ENCODE measurements at regions not wholly inside any gene's neighbourhood (a gene's known extent, or its start where the extent isn't known, plus 50 kb on each side); places are given as distances from the start of the nearest gene placed in this dataset.
"Not testable (repeated sequence)": the region's sequence is repeated elsewhere in the genome, so short reads cannot be mapped to it uniquely, and the experiment has no call there.

DNA sequence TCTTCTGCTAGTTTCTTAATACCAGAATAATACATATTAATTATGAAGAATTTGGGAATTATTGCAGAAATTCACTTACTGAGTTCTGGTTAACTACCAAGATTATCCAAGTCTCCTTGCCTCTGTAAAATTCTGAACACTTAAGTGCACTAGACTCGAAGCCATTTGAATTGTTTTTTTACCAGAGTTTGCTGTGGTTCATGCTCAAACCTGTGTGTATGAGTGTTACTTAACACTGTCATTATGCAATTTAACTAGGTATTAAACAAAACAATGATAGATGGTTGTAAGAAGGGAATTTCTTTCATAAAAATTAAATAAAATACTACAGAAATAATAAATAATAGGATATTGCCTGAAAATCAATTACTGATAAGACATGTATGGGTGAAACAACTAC, 145.6 kb upstream of the FAT4 start:
- Histone ChIP-seq H3K4me3 (ENCODE audit: low read depth, low read length) (no peak overlapping the region), H3K27me3 (ENCODE audit: control insufficient read depth, insufficient read depth, low read length) (no peaks in the 10 kb centered on the region), H3K36me3 (ENCODE audit: control insufficient read depth, insufficient read depth, low read length) (no peaks in the 10 kb centered on the region)
- TF ChIP-seq, protein P1, sequence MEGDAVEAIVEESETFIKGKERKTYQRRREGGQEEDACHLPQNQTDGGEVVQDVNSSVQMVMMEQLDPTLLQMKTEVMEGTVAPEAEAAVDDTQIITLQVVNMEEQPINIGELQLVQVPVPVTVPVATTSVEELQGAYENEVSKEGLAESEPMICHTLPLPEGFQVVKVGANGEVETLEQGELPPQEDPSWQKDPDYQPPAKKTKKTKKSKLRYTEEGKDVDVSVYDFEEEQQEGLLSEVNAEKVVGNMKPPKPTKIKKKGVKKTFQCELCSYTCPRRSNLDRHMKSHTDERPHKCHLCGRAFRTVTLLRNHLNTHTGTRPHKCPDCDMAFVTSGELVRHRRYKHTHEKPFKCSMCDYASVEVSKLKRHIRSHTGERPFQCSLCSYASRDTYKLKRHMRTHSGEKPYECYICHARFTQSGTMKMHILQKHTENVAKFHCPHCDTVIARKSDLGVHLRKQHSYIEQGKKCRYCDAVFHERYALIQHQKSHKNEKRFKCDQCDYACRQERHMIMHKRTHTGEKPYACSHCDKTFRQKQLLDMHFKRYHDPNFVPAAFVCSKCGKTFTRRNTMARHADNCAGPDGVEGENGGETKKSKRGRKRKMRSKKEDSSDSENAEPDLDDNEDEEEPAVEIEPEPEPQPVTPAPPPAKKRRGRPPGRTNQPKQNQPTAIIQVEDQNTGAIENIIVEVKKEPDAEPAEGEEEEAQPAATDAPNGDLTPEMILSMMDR (IDR thresholded peaks at IDR 0.05; ENCODE audit: insufficient read depth, low read length, poor library complexity, severe bottlenecking), result no peak
- DNase-seq (ENCODE audit: low read depth), result no peak

DNA sequence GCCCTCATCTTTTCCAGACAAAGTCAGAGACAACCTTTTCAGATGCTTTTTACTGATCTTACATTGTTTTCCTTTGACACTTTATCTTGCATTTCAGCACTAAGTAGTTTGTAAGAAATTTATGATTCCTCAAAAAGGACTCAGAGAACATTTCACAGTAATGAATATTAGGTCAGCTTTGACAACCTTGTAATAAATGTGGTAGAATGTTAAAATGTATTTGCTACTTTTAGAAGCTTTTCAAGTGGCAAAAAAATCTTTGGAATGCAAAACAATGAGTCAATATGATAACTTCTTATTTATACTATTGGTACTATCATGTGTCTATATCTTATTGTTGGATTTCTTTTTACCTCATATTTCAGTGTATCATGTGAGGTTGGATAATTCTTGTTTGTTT, 146.2 kb upstream of the FAT4 start:
- no peak overlapping the region for H3K4me3 ChIP-seq (ENCODE audit: low read depth, low read length)
- no peaks in the 10 kb centered on the region for H3K27me3 ChIP-seq (ENCODE audit: control insufficient read depth, insufficient read depth, low read length)
- no peaks in the 10 kb centered on the region for H3K36me3 ChIP-seq (ENCODE audit: control insufficient read depth, insufficient read depth, low read length)
- DNase-seq (ENCODE audit: low read depth), result no peak
- TF ChIP-seq, protein P1 (IDR thresholded peaks at IDR 0.05; ENCODE audit: insufficient read depth, low read length, poor library complexity, severe bottlenecking), result no peak

DNA sequence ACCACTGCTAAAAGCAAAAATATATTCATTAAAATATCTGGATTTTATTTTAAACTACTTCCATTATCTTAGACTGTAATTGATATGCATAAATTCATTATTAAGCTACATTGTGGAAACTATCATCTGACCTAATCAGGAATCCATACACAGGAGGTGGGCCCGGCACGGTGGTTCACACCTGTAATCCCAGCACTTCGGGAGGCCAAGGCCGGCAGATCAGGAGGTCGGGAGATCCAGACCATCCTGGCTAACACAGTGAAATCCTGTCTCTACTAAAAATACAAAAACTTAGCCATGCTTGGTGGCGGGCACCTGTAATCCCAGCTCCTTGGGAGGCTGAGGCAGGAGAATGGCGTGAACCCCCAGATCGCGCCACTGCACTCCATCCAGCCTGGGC, 148.7 kb upstream of the FAT4 start:
- not testable (repeated sequence) for H3K4me3 ChIP-seq (ENCODE audit: low read depth, low read length); H3K27me3 ChIP-seq (ENCODE audit: control insufficient read depth, insufficient read depth, low read length); H3K36me3 ChIP-seq (ENCODE audit: control insufficient read depth, insufficient read depth, low read length); DNase-seq (ENCODE audit: low read depth)

DNA sequence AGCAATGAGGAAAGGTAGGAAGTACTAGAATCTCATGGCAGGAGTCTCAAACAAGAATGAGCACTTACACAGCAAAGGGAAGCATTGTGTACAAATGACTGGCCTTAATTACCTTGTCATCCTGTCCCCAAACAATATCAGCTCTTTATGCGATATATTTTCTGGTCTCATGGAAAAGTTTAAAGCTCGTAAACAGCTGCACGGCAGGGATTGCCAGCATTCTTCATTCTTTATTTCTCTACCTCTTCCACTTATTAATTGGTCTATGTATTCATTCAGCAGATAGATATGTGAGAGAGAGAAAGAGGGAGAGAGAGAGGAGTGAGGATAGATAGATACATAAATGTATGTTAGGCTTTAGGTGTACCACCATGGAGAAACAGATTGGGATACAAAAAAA, 155.8 kb upstream of the FAT4 start:
- H3K27me3 ChIP-seq (ENCODE audit: control insufficient read depth, insufficient read depth, low read length), result no peaks in the 10 kb centered on the region
- no peak for DNase-seq (ENCODE audit: low read depth)
- no peaks in the 10 kb centered on the region for H3K36me3 ChIP-seq (ENCODE audit: control insufficient read depth, insufficient read depth, low read length)
- TF ChIP-seq, protein P1 (IDR thresholded peaks at IDR 0.05; ENCODE audit: insufficient read depth, low read length, poor library complexity, severe bottlenecking), result no peak
- H3K4me3 ChIP-seq (ENCODE audit: low read depth, low read length), result no peak overlapping the region

- TF ChIP-seq, protein P1 (IDR thresholded peaks at IDR 0.05; ENCODE audit: insufficient read depth, low read length, poor library complexity, severe bottlenecking), result no peak
- DNase-seq (ENCODE audit: low read depth), result no peak
These were observed 159.5 kb upstream of the FAT4 start for GRCh38 chr4:125155251-125155650.

GRCh38 chr4:125140966-125141495, 173.7 kb upstream of the FAT4 start:
- TF ChIP-seq, protein P1 (IDR thresholded peaks at IDR 0.05; ENCODE audit: insufficient read depth, low read length, poor library complexity, severe bottlenecking), result no peak
- Histone ChIP-seq H3K27me3 (ENCODE audit: control insufficient read depth, insufficient read depth, low read length) (no peaks in the 10 kb centered on the region), H3K4me3 (ENCODE audit: low read depth, low read length) (no peak overlapping the region), H3K36me3 (ENCODE audit: control insufficient read depth, insufficient read depth, low read length) (no peaks in the 10 kb centered on the region)
- no peak for DNase-seq (ENCODE audit: low read depth)

More at GRCh38 chr4:125155251-125155650, 159.5 kb upstream of the FAT4 start:
- H3K27me3 ChIP-seq (ENCODE audit: control insufficient read depth, insufficient read depth, low read length), result no peaks in the 10 kb centered on the region
- H3K36me3 ChIP-seq (ENCODE audit: control insufficient read depth, insufficient read depth, low read length), result no peaks in the 10 kb centered on the region
- no peak overlapping the region for H3K4me3 ChIP-seq (ENCODE audit: low read depth, low read length)

Measured in kidney epithelial cell (primary cell).